ENCODE measurements at regions not wholly inside any gene's neighbourhood (a gene's known extent, or its start where the extent isn't known, plus 50 kb on each side); places are given as distances from the start of the nearest gene placed in this dataset.

GRCh38 chr2:22694856-22695255, 690.1 kb upstream of the KLHL29 start:
- no peaks in the 10 kb centered on the region for H3K9me3 ChIP-seq (ENCODE audit: control insufficient read depth, insufficient read depth, low read depth, low read length)
- peak overlapping the region; percentile 6 for H3K9ac ChIP-seq (ENCODE audit: low read length)
- H3K27me3 ChIP-seq (ENCODE audit: control insufficient read depth, insufficient read depth, low read length) = no peaks in the 10 kb centered on the region
- no peak overlapping the region for H3K27ac ChIP-seq (ENCODE audit: low read depth, low read length)
- 0 out of 2 replicates have a peak overlapping the region, but pooled peaks have one; percentile 18 for H3K4me3 ChIP-seq (ENCODE audit: low read depth, low read length)
- peaks cover 17% of the 10 kb centered on the region for H3K4me1 ChIP-seq (ENCODE audit: control insufficient read depth, insufficient read depth, low read length)
- H3K36me3 ChIP-seq (ENCODE audit: control insufficient read depth, insufficient read depth, low read length) = no peaks in the 10 kb centered on the region

DNA sequence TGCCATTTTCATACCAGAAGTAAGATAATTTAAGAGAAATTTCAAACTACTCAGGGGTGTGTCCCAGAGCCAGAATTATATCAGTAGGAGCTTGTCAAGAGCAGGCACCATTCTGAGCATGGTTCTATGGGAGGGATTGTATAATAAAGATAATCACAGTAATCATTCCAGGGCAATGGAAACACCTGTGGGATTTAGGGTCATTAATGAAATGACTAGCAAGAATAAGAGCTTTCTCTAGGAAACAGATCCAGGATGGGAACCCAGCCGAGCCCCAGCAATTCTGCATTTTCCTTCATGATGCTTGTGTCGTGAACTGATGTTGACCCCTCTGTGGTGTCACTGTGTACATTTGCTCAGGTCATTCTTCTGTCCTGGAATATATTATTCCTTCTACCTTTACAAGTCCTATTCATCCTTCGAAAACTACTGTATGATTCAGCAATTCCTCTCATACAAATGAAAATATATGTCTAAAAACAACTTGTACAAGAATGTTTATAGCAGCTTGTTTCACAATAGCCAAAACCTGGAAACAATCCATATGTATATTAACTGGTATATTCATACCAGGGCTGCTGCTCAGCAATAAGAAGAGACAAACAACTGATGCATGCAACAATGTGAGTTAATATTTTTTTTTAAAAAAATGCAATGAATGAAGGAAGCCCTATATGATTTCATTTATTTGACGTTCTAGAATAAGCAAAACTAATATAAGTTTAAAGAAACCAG, 687.8 kb upstream of the KLHL29 start:
- no peak overlapping the region for H3K9ac ChIP-seq (ENCODE audit: low read length)

DNA sequence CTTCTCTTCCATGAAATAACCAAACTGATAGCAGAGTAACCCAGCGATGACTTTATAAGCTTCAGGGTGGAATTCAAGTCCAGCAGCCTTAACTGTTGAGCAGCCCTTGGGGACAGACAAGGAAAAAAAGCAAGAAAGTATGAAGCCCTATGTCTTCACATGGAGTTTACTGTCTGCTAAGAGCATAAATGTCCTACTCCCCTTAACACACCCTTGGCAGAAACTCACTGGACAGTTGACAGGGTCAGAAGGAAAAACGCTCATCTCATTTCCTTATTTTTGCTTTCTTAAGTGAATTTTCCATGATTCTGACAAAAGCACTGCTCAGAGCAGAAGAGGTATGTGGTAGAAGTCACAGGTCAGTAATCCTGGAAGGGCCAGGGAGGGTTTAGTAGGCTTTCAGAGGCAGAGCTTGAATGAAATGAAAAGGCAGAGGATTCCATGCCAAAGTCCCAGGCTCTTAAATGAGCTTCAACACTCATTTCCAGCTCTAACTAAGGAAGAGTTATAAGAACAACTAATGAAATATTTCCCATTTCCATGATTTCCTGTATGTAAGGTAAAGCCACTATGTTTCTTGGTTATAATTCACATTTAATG, 683.3 kb upstream of the KLHL29 start:
- H3K4me1 ChIP-seq (ENCODE audit: control insufficient read depth, insufficient read depth, low read length) = no peaks in the 10 kb centered on the region
- no peak overlapping the region for H3K9ac ChIP-seq (ENCODE audit: low read length)
- H3K9me3 ChIP-seq (ENCODE audit: control insufficient read depth, insufficient read depth, low read depth, low read length) = no peaks in the 10 kb centered on the region
- no peak overlapping the region for H3K4me3 ChIP-seq (ENCODE audit: low read depth, low read length)
- no peak overlapping the region for H3K27ac ChIP-seq (ENCODE audit: low read depth, low read length)
- H3K36me3 ChIP-seq (ENCODE audit: control insufficient read depth, insufficient read depth, low read length) = no peaks in the 10 kb centered on the region
- no peaks in the 10 kb centered on the region for H3K27me3 ChIP-seq (ENCODE audit: control insufficient read depth, insufficient read depth, low read length)

More for the DNA sequence above, 687.8 kb upstream of the KLHL29 start:
- H3K4me1 ChIP-seq (ENCODE audit: control insufficient read depth, insufficient read depth, low read length) = peaks cover 17% of the 10 kb centered on the region
- H3K36me3 ChIP-seq (ENCODE audit: control insufficient read depth, insufficient read depth, low read length) = no peaks in the 10 kb centered on the region
- no peak overlapping the region for H3K27ac ChIP-seq (ENCODE audit: low read depth, low read length)
- no peaks in the 10 kb centered on the region for H3K9me3 ChIP-seq (ENCODE audit: control insufficient read depth, insufficient read depth, low read depth, low read length)
- no peaks in the 10 kb centered on the region for H3K27me3 ChIP-seq (ENCODE audit: control insufficient read depth, insufficient read depth, low read length)
- H3K4me3 ChIP-seq (ENCODE audit: low read depth, low read length) = no peak overlapping the region

- H3K9me3 ChIP-seq (ENCODE audit: control insufficient read depth, insufficient read depth, low read depth, low read length) = no peaks in the 10 kb centered on the region
- no peaks in the 10 kb centered on the region for H3K36me3 ChIP-seq (ENCODE audit: control insufficient read depth, insufficient read depth, low read length)
- H3K4me3 ChIP-seq (ENCODE audit: low read depth, low read length) = no peak overlapping the region
- H3K9ac ChIP-seq (ENCODE audit: low read length) = no peak overlapping the region
- no peaks in the 10 kb centered on the region for H3K4me1 ChIP-seq (ENCODE audit: control insufficient read depth, insufficient read depth, low read length)
- H3K27me3 ChIP-seq (ENCODE audit: control insufficient read depth, insufficient read depth, low read length) = no peaks in the 10 kb centered on the region
- no peak overlapping the region for H3K27ac ChIP-seq (ENCODE audit: low read depth, low read length)
These were observed 681.6 kb upstream of the KLHL29 start for GRCh38 chr2:22703286-22703920.

- H3K9ac ChIP-seq (ENCODE audit: low read length) = no peak overlapping the region
- H3K4me1 ChIP-seq (ENCODE audit: control insufficient read depth, insufficient read depth, low read length) = no peaks in the 10 kb centered on the region
- no peak overlapping the region for H3K27ac ChIP-seq (ENCODE audit: low read depth, low read length)
- no peaks in the 10 kb centered on the region for H3K36me3 ChIP-seq (ENCODE audit: control insufficient read depth, insufficient read depth, low read length)
- no peak overlapping the region for H3K4me3 ChIP-seq (ENCODE audit: low read depth, low read length)
- H3K27me3 ChIP-seq (ENCODE audit: control insufficient read depth, insufficient read depth, low read length) = no peaks in the 10 kb centered on the region
- 0 out of 2 replicates have a peak, but pooled peaks cover 2% of the 10 kb centered on the region for H3K9me3 ChIP-seq (ENCODE audit: control insufficient read depth, insufficient read depth, low read depth, low read length)
These were observed 665.6 kb upstream of the KLHL29 start for GRCh38 chr2:22719396-22719795.

DNA sequence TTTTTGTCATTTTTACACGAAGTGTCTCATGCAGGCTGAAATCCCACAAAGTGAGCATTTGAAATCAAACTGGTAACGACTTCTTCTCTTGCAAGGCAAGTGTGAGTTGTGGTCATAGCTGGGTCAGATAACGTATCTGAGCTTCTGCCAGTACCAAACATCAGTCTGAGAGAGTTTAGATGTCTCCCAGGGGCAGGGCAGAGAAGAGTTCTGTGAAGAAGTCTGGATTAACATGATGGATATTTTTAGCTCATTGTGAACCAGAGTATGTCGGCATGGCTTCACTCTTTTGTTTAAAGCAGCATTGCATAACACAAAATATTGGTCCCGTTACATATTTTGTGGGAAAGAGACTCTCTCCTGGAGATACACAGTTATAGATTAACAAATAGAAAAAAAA, 655.5 kb upstream of the KLHL29 start:
- Histone ChIP-seq H3K4me1 (ENCODE audit: control insufficient read depth, insufficient read depth, low read length) (no peaks in the 10 kb centered on the region), H3K27me3 (ENCODE audit: control insufficient read depth, insufficient read depth, low read length) (no peaks in the 10 kb centered on the region), H3K4me3 (ENCODE audit: low read depth, low read length) (no peak overlapping the region), H3K27ac (ENCODE audit: low read depth, low read length) (no peak overlapping the region), H3K36me3 (ENCODE audit: control insufficient read depth, insufficient read depth, low read length) (no peaks in the 10 kb centered on the region), H3K9me3 (ENCODE audit: control insufficient read depth, insufficient read depth, low read depth, low read length) (no peaks in the 10 kb centered on the region), H3K9ac (ENCODE audit: low read length) (no peak overlapping the region)

- H3K27me3 ChIP-seq (ENCODE audit: control insufficient read depth, insufficient read depth, low read length) = no peaks in the 10 kb centered on the region
- no peak overlapping the region for H3K27ac ChIP-seq (ENCODE audit: low read depth, low read length)
- H3K36me3 ChIP-seq (ENCODE audit: control insufficient read depth, insufficient read depth, low read length) = no peaks in the 10 kb centered on the region
- H3K4me3 ChIP-seq (ENCODE audit: low read depth, low read length) = no peak overlapping the region
- H3K9me3 ChIP-seq (ENCODE audit: control insufficient read depth, insufficient read depth, low read depth, low read length) = no peaks in the 10 kb centered on the region
- H3K9ac ChIP-seq (ENCODE audit: low read length) = no peak overlapping the region
- no peaks in the 10 kb centered on the region for H3K4me1 ChIP-seq (ENCODE audit: control insufficient read depth, insufficient read depth, low read length)
These were observed 650.5 kb upstream of the KLHL29 start for GRCh38 chr2:22734373-22735045.

GRCh38 chr2:22737144-22737543, 647.8 kb upstream of the KLHL29 start:
- Histone ChIP-seq H3K27me3 (ENCODE audit: control insufficient read depth, insufficient read depth, low read length) (no peaks in the 10 kb centered on the region), H3K36me3 (ENCODE audit: control insufficient read depth, insufficient read depth, low read length) (no peaks in the 10 kb centered on the region), H3K9me3 (ENCODE audit: control insufficient read depth, insufficient read depth, low read depth, low read length) (no peaks in the 10 kb centered on the region)

DNA sequence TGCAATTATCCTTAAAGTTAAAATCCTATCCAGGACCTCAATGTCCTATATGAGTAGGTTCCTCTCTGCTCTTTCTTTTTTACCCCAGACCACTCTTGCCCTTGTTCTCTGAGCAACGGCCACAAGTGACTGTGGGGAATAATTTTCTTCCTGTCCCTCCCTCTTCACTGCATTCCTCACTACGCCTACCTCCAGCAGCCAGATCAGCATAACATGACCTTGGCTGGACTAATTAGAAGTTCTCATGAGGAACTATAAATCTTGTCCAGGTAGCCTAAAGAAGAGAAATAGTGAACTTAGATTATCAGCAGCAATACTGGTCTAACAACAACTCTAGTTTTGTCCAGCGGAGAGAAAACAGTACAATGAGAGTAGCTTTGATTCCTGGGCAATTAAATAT, 643.8 kb upstream of the KLHL29 start:
- H3K4me3 ChIP-seq (ENCODE audit: low read depth, low read length) = no peak overlapping the region
- no peaks in the 10 kb centered on the region for H3K36me3 ChIP-seq (ENCODE audit: control insufficient read depth, insufficient read depth, low read length)
- H3K9me3 ChIP-seq (ENCODE audit: control insufficient read depth, insufficient read depth, low read depth, low read length) = no peaks in the 10 kb centered on the region
- no peak overlapping the region for H3K27ac ChIP-seq (ENCODE audit: low read depth, low read length)
- H3K27me3 ChIP-seq (ENCODE audit: control insufficient read depth, insufficient read depth, low read length) = no peaks in the 10 kb centered on the region
- H3K4me1 ChIP-seq (ENCODE audit: control insufficient read depth, insufficient read depth, low read length) = no peaks in the 10 kb centered on the region
- H3K9ac ChIP-seq (ENCODE audit: low read length) = no peak overlapping the region

More at GRCh38 chr2:22737144-22737543, 647.8 kb upstream of the KLHL29 start:
- H3K27ac ChIP-seq (ENCODE audit: low read depth, low read length) = no peak overlapping the region
- H3K9ac ChIP-seq (ENCODE audit: low read length) = no peak overlapping the region
- no peak overlapping the region for H3K4me3 ChIP-seq (ENCODE audit: low read depth, low read length)
- H3K4me1 ChIP-seq (ENCODE audit: control insufficient read depth, insufficient read depth, low read length) = no peaks in the 10 kb centered on the region

DNA sequence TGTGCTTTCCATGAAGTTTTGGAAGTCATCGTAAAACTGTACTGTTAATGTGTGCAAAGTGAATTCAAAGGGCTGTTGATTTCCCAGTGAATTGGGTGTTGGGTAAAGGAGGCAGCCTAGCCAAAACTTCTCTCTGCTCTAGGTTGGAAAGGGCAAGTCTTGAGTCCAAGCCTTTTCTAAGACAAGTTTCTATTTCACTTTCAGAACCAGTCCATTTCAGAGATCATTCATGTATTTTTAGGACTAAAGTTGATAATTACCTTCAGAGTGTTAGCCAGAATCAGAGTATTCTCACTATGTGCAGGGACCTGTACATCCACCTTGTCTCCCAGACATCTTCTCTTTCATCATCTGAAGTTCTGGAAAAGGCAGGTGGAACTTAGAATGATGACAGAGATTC, 636.1 kb upstream of the KLHL29 start:
- Histone ChIP-seq H3K27ac (ENCODE audit: low read depth, low read length) (no peak overlapping the region), H3K9me3 (ENCODE audit: control insufficient read depth, insufficient read depth, low read depth, low read length) (no peaks in the 10 kb centered on the region), H3K36me3 (ENCODE audit: control insufficient read depth, insufficient read depth, low read length) (no peaks in the 10 kb centered on the region), H3K4me1 (ENCODE audit: control insufficient read depth, insufficient read depth, low read length) (no peaks in the 10 kb centered on the region), H3K4me3 (ENCODE audit: low read depth, low read length) (no peak overlapping the region), H3K27me3 (ENCODE audit: control insufficient read depth, insufficient read depth, low read length) (no peaks in the 10 kb centered on the region), H3K9ac (ENCODE audit: low read length) (no peak overlapping the region)

DNA sequence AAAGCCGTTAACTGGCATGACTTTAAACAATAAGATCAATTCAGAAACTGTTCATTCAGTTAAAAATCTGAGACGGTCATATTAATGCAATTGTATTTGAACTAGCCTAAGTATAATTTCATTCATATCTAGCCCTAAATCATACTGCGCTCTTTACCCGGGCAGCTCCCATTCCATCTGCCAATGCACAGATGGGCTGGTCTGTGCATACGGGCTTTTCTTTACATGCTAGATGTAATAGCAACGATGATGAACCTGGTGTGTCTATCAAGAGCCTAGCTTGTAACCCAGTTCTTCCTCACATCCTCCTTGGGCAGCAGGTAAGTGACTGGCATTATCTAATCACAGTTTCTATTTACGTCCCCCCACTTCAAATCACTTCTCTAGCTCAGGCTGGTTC, 631.5 kb upstream of the KLHL29 start:
- no peaks in the 10 kb centered on the region for H3K27me3 ChIP-seq (ENCODE audit: control insufficient read depth, insufficient read depth, low read length)
- H3K27ac ChIP-seq (ENCODE audit: low read depth, low read length) = no peak overlapping the region
- H3K4me3 ChIP-seq (ENCODE audit: low read depth, low read length) = no peak overlapping the region
- H3K4me1 ChIP-seq (ENCODE audit: control insufficient read depth, insufficient read depth, low read length) = no peaks in the 10 kb centered on the region
- H3K9me3 ChIP-seq (ENCODE audit: control insufficient read depth, insufficient read depth, low read depth, low read length) = no peaks in the 10 kb centered on the region
- no peaks in the 10 kb centered on the region for H3K36me3 ChIP-seq (ENCODE audit: control insufficient read depth, insufficient read depth, low read length)
- H3K9ac ChIP-seq (ENCODE audit: low read length) = no peak overlapping the region

Data from HUES6 (cell line).